SHP77 treated with DMSO at 0.1 percent for 48 hours (cell line): ENCODE measurements at regions not wholly inside any gene's neighbourhood (a gene's known extent, or its start where the extent isn't known, plus 50 kb on each side); places are given as distances from the start of the nearest gene placed in this dataset.

Source experiments
- DNase-seq: peaks from one replicate; lab custom pipeline; 2025; lab: John Stamatoyannopoulos, UW

- no peak for DNase-seq
These were observed 213.5 kb downstream of the ZC3H11B start for GRCh38 chr1:219399446-219399845.

DNA sequence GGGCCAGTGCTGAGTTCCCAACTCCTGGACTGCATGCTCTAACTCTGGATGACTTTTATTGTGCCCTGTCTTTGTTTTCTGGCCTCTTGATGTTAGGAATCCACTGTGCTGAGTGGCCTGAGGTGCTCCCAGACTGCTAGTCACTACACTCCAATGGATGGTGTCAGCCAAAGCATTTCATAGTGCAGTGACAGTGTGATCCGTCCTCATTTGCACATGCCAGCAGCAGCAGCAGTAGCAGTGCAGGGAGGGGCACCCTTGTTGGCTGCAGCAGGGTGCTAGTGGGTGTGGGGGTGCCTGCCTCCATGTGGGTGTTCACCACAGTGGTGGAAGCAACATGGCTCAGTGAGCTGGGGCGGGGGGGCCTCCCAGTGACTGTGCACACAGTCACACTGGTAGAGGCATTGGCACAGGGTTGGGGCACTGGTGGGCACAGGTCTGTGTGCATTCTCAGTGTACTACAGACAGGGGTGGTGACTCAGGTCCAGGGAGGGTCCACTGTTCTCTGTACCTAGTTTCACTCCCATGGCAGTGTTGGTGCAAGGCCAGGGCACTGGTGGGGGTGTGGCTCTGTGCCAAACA is 214.0 kb downstream of the ZC3H11B start:
- DNase-seq: no peak

GRCh38 chr1:219397511-219397910 is 215.4 kb downstream of the ZC3H11B start:
- DNase-seq: no peak

DNA sequence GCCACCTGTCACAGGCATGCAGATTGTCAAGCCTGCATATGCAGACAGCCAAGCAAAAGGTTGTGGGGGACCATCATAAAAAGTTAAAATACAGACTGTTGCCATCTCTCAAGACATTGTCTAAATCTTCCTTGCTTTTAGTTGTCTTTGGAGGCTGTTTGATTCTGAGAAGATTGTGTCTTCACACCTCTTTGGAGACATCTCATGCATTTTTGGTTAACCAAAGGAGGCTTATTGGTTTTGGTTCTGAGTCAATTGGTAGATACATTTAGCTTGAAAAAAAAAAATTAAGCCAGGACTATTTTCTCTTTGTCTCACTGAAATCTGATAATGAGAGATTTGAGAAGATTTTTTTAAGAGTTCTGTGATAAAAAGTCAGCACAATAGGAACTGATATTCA is 217.6 kb downstream of the LYPLAL1 start:
- no peak for DNase-seq

DNA sequence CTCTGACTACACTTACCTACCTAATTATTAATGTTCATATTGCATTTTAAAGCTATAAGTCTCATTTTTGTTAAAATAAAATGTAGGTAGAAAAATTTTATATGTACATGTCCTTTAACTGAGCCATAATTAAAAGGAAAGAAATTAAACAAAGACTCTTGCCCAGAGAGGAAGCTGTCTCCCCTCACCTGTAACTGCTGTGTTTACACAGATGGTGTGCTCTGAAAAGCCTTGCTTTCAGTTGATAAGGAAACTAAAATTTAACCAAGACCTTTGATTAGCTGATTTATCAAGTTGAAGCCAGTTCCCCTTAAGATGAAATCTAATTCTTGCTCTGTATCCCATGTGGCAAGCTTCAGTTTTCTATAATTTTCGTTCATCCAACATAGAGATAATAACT is 213.5 kb downstream of the LYPLAL1 start:
- DNase-seq: peak; percentile 80

GRCh38 chr1:219385787-219386427 is 212.2 kb downstream of the LYPLAL1 start:
- DNase-seq: peak; percentile 27

DNA sequence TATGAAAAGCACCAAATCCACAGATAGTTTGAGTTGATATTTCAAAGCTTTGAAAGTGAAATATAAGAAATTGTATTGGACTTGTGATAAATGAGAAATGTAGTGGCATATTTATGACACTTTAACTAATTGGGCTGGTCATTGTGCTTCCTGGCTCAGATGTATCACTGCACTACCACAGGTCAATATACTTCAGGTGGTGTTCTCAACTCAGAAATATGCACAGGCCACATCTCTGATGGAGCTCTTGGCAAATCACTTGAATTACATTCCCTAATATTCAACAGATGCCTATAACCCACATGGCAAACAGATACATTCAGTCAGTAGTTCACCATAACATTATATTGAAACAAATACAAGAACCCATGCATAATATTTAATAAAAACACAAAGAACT is 209.6 kb downstream of the LYPLAL1 start:
- no peak for DNase-seq

GRCh38 chr1:219381396-219381795 is 207.7 kb downstream of the LYPLAL1 start:
- DNase-seq: no peak

DNA sequence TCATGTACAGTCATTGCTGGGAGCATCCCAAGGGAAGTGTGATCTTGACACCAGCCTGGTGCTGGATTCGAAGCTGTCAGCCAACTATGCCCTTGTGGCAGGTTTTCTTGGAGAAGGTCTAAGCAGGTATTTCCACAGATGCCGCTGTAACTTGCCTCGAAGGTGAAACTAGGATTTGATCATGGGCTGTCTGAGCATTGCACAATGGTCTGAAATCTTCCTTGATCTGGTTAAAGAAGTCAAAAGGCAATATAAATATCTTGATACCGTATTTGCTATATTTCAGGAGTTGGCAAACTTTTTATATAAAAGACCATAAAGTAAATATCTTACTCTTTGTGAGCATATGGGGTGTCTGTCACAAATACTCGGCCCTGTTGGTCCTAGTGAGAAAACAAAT is 206.8 kb downstream of the LYPLAL1 start:
- no peak for DNase-seq

DNA sequence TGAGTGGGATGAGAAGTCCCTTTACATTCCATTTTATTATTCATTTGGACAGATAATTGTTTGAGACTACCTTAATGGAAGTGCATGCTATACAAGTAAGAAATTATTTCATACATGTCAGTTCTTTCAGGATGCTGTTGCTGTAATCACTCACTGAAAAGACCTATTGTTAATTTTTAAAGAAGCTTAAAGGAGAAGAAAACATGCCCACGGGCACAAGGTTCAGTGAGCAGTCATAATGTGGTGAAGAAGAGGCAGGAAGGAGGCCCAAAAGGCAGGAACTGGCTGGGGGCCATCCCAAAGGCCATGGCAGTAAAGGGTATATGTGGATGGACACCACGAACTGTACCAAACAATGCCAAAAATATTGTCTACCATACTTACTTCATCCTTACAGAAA is 206.0 kb downstream of the LYPLAL1 start:
- DNase-seq: no peak

GRCh38 chr1:219374636-219375035 is 201.0 kb downstream of the LYPLAL1 start:
- DNase-seq: no peak

GRCh38 chr1:219374046-219374566 is 200.4 kb downstream of the LYPLAL1 start:
- DNase-seq: no peak

GRCh38 chr1:219373616-219373935 is 199.9 kb downstream of the LYPLAL1 start:
- DNase-seq: no peak

DNA sequence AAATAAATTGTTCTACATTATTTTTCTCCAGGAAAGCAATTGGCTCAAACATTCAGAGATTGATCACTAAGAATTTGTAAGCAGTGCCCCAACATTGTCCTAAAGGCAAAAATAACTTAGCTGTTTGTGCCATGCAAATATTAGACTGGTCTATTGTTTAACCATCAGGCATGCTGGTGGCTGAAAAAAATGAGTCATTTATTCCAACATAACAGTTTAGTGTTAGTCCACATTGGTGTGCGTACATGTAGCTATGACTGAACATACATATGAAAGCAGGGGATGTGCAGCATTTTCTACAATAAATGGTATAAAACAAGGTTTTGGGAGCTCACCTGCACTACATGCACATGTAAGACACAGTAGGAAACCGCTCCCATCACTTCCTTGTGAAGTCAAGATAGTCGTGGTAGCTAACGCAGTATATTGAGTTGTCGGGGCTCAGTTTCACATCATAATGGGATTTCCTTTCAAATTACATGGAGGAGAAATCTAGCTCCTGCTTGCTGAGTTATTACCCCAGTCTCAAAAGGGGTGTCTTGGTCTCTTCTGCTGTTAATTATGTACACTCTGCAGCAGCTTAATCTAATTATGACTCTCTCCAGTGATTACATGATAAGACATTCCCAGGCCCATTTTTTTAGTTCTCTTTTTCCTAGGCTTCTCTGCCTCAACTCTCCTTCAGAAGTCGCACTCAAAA is 199.4 kb downstream of the LYPLAL1 start:
- no peak for DNase-seq

- no peak for DNase-seq
These were observed 197.8 kb downstream of the LYPLAL1 start for GRCh38 chr1:219371471-219371870.

GRCh38 chr1:219367496-219367895 is 193.8 kb downstream of the LYPLAL1 start:
- DNase-seq: no peak

DNA sequence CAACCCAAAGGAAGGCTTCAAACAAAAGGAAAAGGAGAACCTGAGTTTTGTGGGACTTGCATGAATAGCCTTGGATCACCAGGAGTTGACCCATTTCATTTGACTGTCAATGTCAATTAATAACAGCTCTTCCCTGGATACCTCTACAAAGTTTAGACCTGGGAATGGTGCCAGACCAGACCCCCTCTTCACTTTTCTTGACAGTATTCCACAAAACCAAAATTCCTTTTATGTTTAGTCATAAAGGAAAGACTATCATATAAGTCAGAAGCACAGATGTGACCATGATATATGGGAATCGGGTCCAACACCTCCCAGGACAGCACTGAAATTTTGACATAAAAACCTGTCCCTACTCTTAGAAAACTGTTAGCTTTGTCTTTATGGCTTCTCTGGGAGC is 191.8 kb downstream of the LYPLAL1 start:
- DNase-seq: no peak

DNA sequence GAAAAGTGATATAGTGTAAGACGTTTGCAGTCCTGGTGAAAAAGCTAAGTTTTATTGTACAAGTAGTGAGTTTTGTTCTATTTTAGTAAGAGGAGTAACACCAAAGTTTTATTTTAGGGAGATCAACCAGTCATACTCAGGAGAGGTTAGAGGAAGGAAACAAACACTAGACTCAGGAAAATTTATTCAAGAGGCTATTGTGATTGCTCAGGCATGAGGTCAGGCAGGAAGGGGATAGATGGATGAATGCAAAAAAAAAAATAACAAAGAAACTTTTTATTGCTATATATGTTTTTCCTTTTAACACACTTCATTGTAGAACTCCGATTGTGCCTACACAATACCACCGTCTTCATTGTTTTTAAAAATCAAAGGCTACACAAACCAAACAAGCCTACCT is 189.0 kb downstream of the LYPLAL1 start:
- DNase-seq: no peak

DNA sequence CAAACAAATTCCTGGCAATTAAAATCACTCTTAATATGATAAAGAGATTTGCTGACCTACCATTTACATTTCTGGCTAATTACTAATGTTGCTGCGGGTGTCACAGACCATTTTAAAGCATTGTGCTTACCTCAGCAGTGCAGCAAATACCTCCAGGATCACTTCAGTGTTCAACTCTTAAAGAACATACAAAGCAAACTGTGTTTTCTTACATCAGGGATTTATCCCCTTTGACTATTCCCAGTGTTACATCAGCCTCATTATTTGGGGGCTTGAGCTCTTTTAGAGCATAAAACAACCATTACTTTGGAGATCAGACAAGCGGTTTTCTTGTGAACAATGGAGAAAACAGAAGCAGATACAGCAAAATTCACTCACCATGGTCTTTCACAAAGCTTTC is 185.4 kb downstream of the LYPLAL1 start:
- DNase-seq: no peak

DNA sequence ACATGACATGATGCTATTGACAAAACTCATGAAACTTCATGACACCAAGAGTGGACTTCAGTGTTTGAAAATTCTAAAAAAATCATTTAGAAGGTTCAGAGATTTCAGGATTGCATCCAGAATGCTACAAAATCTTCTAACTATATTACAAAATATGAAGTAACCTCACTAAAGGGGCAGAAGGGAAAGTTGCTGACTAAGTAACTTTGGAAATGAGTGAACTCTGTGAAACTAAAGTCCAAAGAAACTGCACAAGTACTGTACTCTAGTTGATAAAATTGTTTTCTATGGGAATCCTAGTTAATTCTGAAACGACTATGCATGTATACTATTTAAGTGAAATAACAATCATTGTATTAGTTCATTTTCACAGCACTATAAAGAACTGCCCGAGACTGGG is 184.4 kb downstream of the LYPLAL1 start:
- DNase-seq: no peak

DNA sequence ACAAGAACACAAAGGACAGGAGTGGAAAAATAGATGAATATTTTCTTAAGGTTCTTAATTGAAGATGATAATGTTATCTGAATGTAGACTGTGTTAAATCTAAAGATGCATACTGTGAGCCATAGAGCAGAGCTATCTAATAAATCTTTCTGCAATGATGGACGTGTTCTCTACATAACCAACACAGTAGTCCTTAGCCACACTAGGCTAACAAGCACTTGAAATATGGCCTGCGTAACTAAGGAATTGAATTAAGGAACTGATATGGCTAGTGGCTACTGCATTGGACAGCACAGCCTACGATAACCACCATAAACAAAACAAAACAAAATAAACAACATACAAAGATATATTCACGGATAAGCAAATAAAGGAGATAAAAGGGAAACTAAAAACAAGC is 181.3 kb downstream of the LYPLAL1 start:
- DNase-seq: no peak

DNA sequence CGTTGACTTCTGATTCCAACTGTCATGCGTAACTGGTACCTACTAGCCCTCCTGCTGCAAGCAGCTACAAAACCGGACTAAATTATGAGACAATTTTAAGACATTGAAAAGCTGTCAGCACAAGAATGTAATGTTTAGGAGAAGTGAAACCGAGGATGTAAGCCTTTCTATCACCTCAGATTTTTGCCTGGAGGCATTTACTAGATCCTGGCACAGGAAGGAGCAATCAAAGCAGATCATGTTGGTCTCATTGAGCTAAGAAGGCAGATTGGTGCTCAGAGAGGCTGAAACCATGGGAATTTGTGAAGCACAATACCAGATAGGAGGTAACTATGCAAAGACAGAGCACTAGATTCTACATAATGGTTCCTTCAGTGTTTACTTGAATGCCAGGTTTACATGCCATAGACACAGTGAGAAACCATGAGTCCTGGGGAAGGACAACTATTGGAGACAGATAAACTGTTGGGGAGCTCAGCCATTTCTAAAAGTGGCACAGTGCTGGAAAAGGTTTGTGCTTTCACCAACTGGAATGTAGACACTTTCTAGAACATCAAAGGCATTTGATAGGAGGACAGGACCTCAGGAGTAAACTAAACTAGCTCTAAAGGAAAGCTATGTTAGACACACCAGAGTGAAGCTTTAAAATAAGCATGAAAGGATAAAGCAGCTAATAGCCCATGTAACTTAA is 179.4 kb downstream of the LYPLAL1 start:
- no peak for DNase-seq
